ENCODE measurements at regions not wholly inside any gene's neighbourhood (a gene's known extent, or its start where the extent isn't known, plus 50 kb on each side); places are given as distances from the start of the nearest gene placed in this dataset.
"Not testable (repeated sequence)": the region's sequence is repeated elsewhere in the genome, so short reads cannot be mapped to it uniquely, and the experiment has no call there.

GRCh38 chr11:49373866-49374265 lies 165.5 kb upstream of the FOLH1 start:
- H3K14ac ChIP-seq (replicated peaks; ENCODE audit: low read depth, low read length); H3K4me1 ChIP-seq (ENCODE audit: control insufficient read depth, insufficient read depth, low read length); POLR2A ChIA-PET (ENCODE audit: unreplicated experiment); dilution Hi-C loops (cut with HindIII; ENCODE audit: low sequenced_read_pairs, unreplicated experiment); H2BK120ac ChIP-seq (ENCODE audit: low read depth, low read length); H3K4me2 ChIP-seq (ENCODE audit: low read depth, low read length); H3K9me3 ChIP-seq (ENCODE audit: control insufficient read depth, insufficient read depth, low read length); H3K23ac ChIP-seq (ENCODE audit: low read depth, low read length); in situ Hi-C loops (cut with MboI; ENCODE audit: low sequenced_read_pairs); H3K27me3 ChIP-seq (ENCODE audit: control insufficient read depth, insufficient read depth, low read length); H3K9me1 ChIP-seq (ENCODE audit: insufficient read depth, low read length); H3K4ac ChIP-seq (ENCODE audit: low read depth, low read length); H2AK9ac ChIP-seq (replicated peaks; ENCODE audit: low read depth, low read length, poor library complexity); H3K56ac ChIP-seq (ENCODE audit: extremely low read depth, insufficient read depth, low read length); H3K4me3 ChIP-seq (ENCODE audit: insufficient read depth, low read depth, low read length); H2AK5ac ChIP-seq (ENCODE audit: low read depth, low read length); H3K27ac ChIP-seq (ENCODE audit: insufficient read depth, low read length); ATAC-seq (ENCODE audit: low read depth); H2BK5ac ChIP-seq (ENCODE audit: low read depth, low read length, poor library complexity, severe bottlenecking); BruUV-seq (replicated peaks); H2AFZ ChIP-seq (replicated peaks; ENCODE audit: low read length, poor library complexity); H3K79me1 ChIP-seq (ENCODE audit: low read depth in 1 of 2, low read length in 2 of 2); H2BK20ac ChIP-seq (ENCODE audit: low read depth, low read length); H4K5ac ChIP-seq (ENCODE audit: low read depth, low read length); H4K91ac ChIP-seq (ENCODE audit: insufficient read depth, low read depth, low read length); H4K8ac ChIP-seq (ENCODE audit: low read depth in 2 of 2, low read length in 2 of 2); intact Hi-C loops (cut with micrococcal nuclease); H4K20me1 ChIP-seq (ENCODE audit: insufficient read depth, low read length); H3K9ac ChIP-seq (ENCODE audit: low read depth, low read length); H3K18ac ChIP-seq (ENCODE audit: low read depth, low read length); H3K36me3 ChIP-seq (ENCODE audit: control insufficient read depth, insufficient read depth, low read length); CTCF ChIA-PET; H2BK15ac ChIP-seq (ENCODE audit: low read depth, low read length): not testable (repeated sequence)
- DNase-seq = peak; percentile 27
- no CpG with 5 or more reads among the region's 5 CpGs for WGBS, 2 experiments (ENCODE audit: extremely low coverage in 2 of 2, insufficient read length in 1 of 2)

GRCh38 chr11:49373385-49373784 lies 165.0 kb upstream of the FOLH1 start:
- DNase-seq; H3K23ac ChIP-seq (ENCODE audit: low read depth, low read length); H2AK5ac ChIP-seq (ENCODE audit: low read depth, low read length); H2BK15ac ChIP-seq (ENCODE audit: low read depth, low read length); H3K9me1 ChIP-seq (ENCODE audit: insufficient read depth, low read length); CTCF ChIA-PET; H4K5ac ChIP-seq (ENCODE audit: low read depth, low read length); H3K56ac ChIP-seq (ENCODE audit: extremely low read depth, insufficient read depth, low read length); H2AK9ac ChIP-seq (replicated peaks; ENCODE audit: low read depth, low read length, poor library complexity); H3K18ac ChIP-seq (ENCODE audit: low read depth, low read length); H2AFZ ChIP-seq (replicated peaks; ENCODE audit: low read length, poor library complexity); H3K4me3 ChIP-seq (ENCODE audit: insufficient read depth, low read depth, low read length); H3K27ac ChIP-seq (ENCODE audit: insufficient read depth, low read length); BruUV-seq (replicated peaks); H3K4me2 ChIP-seq (ENCODE audit: low read depth, low read length); H2BK120ac ChIP-seq (ENCODE audit: low read depth, low read length); H3K14ac ChIP-seq (replicated peaks; ENCODE audit: low read depth, low read length); dilution Hi-C loops (cut with HindIII; ENCODE audit: low sequenced_read_pairs, unreplicated experiment); H3K27me3 ChIP-seq (ENCODE audit: control insufficient read depth, insufficient read depth, low read length); H3K4me1 ChIP-seq (ENCODE audit: control insufficient read depth, insufficient read depth, low read length); intact Hi-C loops (cut with micrococcal nuclease); H2BK5ac ChIP-seq (ENCODE audit: low read depth, low read length, poor library complexity, severe bottlenecking); H3K9ac ChIP-seq (ENCODE audit: low read depth, low read length); H4K8ac ChIP-seq (ENCODE audit: low read depth in 2 of 2, low read length in 2 of 2); POLR2A ChIA-PET (ENCODE audit: unreplicated experiment); ATAC-seq (ENCODE audit: low read depth); H4K20me1 ChIP-seq (ENCODE audit: insufficient read depth, low read length); H3K36me3 ChIP-seq (ENCODE audit: control insufficient read depth, insufficient read depth, low read length); H2BK20ac ChIP-seq (ENCODE audit: low read depth, low read length); H3K4ac ChIP-seq (ENCODE audit: low read depth, low read length); in situ Hi-C loops (cut with MboI; ENCODE audit: low sequenced_read_pairs); H3K9me3 ChIP-seq (ENCODE audit: control insufficient read depth, insufficient read depth, low read length); H4K91ac ChIP-seq (ENCODE audit: insufficient read depth, low read depth, low read length); H3K79me1 ChIP-seq (ENCODE audit: low read depth in 1 of 2, low read length in 2 of 2): not testable (repeated sequence)

DNA sequence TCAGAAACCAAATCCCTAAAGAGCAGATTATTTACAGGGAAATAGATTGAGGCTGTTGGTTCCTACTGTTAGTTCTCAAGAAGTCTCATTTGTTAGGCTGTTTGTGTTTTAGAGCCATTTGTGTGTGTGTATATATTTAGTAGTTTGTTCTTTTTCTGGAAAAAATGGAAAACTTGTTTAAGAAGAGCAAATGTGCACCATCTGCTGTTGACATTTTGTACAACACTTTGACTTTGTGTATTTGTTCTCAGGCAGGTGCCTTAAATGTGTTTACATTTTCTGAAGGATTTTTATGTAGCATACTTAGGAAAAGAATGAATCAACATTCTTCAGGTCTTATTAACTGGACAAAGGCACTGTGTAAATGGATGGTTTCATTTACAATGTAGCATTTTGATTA lies 163.7 kb upstream of the FOLH1 start:
- H3K4me1 ChIP-seq (ENCODE audit: control insufficient read depth, insufficient read depth, low read length); H2AK5ac ChIP-seq (ENCODE audit: low read depth, low read length); H3K79me1 ChIP-seq (ENCODE audit: low read depth in 1 of 2, low read length in 2 of 2); H2BK20ac ChIP-seq (ENCODE audit: low read depth, low read length); H3K23ac ChIP-seq (ENCODE audit: low read depth, low read length); in situ Hi-C loops (cut with MboI; ENCODE audit: low sequenced_read_pairs); H3K4me3 ChIP-seq (ENCODE audit: insufficient read depth, low read depth, low read length); H2AFZ ChIP-seq (replicated peaks; ENCODE audit: low read length, poor library complexity); dilution Hi-C loops (cut with HindIII; ENCODE audit: low sequenced_read_pairs, unreplicated experiment); H4K8ac ChIP-seq (ENCODE audit: low read depth in 2 of 2, low read length in 2 of 2); intact Hi-C loops (cut with micrococcal nuclease); H3K4ac ChIP-seq (ENCODE audit: low read depth, low read length); H3K27ac ChIP-seq (ENCODE audit: insufficient read depth, low read length); H2AK9ac ChIP-seq (replicated peaks; ENCODE audit: low read depth, low read length, poor library complexity); H2BK120ac ChIP-seq (ENCODE audit: low read depth, low read length); H4K20me1 ChIP-seq (ENCODE audit: insufficient read depth, low read length); H3K56ac ChIP-seq (ENCODE audit: extremely low read depth, insufficient read depth, low read length); H3K18ac ChIP-seq (ENCODE audit: low read depth, low read length); H3K36me3 ChIP-seq (ENCODE audit: control insufficient read depth, insufficient read depth, low read length); DNase-seq; H2BK15ac ChIP-seq (ENCODE audit: low read depth, low read length); H3K27me3 ChIP-seq (ENCODE audit: control insufficient read depth, insufficient read depth, low read length); BruUV-seq (replicated peaks); H3K9ac ChIP-seq (ENCODE audit: low read depth, low read length); H3K4me2 ChIP-seq (ENCODE audit: low read depth, low read length); H3K14ac ChIP-seq (replicated peaks; ENCODE audit: low read depth, low read length); H2BK5ac ChIP-seq (ENCODE audit: low read depth, low read length, poor library complexity, severe bottlenecking); POLR2A ChIA-PET (ENCODE audit: unreplicated experiment); H3K9me1 ChIP-seq (ENCODE audit: insufficient read depth, low read length); ATAC-seq (ENCODE audit: low read depth); H4K91ac ChIP-seq (ENCODE audit: insufficient read depth, low read depth, low read length); CTCF ChIA-PET; H3K9me3 ChIP-seq (ENCODE audit: control insufficient read depth, insufficient read depth, low read length); H4K5ac ChIP-seq (ENCODE audit: low read depth, low read length): not testable (repeated sequence)

All from IMR-90 (cell line).